ENCODE measurements at regions not wholly inside any gene's neighbourhood (a gene's known extent, or its start where the extent isn't known, plus 50 kb on each side); places are given as distances from the start of the nearest gene placed in this dataset.
"Not testable (repeated sequence)": the region's sequence is repeated elsewhere in the genome, so short reads cannot be mapped to it uniquely, and the experiment has no call there.

- no peak for DNase-seq
These were observed 460.4 kb upstream of the RORB start for GRCh38 chr9:74036549-74037231.

DNA sequence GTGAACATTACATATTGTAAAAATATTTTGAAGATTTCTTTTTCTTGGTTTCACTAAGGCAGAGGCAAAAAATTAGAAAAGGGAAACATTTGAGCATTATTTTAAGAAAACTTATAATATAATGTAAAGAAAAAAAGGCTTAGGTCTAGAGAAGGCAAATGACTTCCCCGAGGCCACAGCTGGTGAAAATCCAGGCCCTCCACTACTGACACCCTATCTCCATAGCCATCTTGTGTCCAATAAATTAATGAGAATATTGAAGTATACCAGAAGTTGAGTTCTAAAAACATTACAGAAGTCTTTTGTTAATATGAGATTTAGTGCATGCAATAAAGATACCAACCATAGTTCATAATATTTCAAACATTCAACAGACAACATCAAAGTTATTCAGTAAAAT is 459.9 kb upstream of the RORB start:
- no peak for DNase-seq

- no peak for DNase-seq
These were observed 455.5 kb upstream of the RORB start for GRCh38 chr9:74041588-74041987.

- no peak for DNase-seq
These were observed 452.3 kb upstream of the RORB start for GRCh38 chr9:74044844-74045243.

- DNase-seq = no peak
These were observed 441.1 kb upstream of the RORB start for GRCh38 chr9:74056023-74056422.

GRCh38 chr9:74057051-74057450 is 440.1 kb upstream of the RORB start:
- not testable (repeated sequence) for DNase-seq

GRCh38 chr9:74064702-74065101 is 432.4 kb upstream of the RORB start:
- DNase-seq = no peak

- no peak for DNase-seq
These were observed 431.0 kb upstream of the RORB start for GRCh38 chr9:74066128-74066527.

DNA sequence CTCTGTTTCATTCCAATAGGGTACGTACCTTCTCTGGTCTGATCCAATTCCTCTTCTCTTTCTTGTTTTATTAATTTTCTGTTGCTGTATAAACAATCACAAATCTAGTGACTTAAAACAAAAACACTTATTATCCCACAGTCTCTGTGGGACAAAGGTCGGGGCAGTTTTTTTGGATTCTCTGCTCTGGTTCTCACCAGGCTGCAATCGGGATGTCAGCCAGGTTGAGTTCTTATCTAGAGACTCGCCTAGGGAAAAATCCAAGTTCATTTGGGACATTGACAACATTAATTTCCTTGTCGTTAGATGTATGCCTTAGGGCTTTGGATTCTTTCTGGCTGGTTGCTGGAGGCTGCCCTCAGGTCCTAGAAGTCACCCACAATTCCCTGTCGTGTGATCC is 430.5 kb upstream of the RORB start:
- DNase-seq = no peak

- DNase-seq = no peak
These were observed 425.6 kb upstream of the RORB start for GRCh38 chr9:74071502-74071901.

DNA sequence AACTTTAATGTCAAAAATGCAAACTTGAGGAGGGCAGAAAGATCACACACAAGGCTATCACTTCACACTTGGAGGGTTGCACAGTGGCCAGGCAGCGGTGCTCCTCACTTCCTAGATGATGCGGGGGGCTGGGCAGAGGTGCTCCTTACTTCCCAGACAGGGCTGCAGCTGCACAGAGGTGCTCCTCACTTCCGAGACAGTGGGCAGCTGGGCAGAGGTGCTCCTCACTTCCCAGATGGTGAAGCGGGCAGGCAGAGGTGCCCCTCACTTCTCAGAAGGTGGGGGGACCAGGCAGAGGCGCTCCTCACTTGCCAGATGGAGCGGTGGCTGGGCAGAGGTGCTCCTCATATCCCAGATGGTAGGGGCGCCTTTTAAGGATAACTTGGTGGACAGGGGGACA is 423.2 kb upstream of the RORB start:
- DNase-seq = no peak

DNA sequence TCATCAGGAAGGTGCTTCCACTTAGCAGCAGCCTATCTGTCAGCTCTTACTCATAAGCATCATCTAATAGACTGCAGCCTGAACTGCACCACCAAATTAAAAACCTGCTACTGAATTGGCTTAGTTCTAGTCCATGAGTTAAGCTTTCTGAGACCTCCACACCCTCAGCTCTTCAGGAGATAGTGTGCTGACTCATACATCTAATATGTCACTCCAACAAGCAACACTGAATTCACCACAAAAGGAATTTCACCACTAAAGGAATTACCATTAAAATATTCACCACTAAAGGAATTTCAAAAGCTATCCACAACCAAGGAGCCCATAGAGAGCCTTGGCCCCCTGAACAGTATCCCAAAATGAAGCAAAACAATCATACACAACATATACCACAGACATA is 418.5 kb upstream of the RORB start:
- no peak for DNase-seq

DNA sequence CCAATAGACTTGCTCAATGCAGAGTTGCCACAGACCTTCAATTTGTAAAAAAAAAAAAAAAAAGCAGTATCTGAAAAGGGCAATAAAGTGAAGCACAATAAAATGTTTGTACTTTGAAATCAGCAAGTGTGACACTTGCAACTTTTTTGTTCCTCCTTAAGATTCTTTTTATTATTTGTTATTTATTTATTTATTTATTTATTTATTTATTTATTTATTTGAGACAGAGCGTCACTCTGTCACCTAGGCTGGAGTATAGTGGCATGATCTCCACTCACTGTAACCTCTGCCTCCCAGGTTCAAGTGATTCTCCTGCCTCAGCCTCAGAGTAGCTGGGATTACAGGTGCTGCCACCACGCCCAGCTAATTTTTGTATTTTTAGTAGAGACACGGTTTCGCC is 416.5 kb upstream of the RORB start:
- not testable (repeated sequence) for DNase-seq

- DNase-seq = no peak
These were observed 413.3 kb upstream of the RORB start for GRCh38 chr9:74083681-74084433.

- not testable (repeated sequence) for DNase-seq
These were observed 411.6 kb upstream of the RORB start for GRCh38 chr9:74085384-74086037.

DNA sequence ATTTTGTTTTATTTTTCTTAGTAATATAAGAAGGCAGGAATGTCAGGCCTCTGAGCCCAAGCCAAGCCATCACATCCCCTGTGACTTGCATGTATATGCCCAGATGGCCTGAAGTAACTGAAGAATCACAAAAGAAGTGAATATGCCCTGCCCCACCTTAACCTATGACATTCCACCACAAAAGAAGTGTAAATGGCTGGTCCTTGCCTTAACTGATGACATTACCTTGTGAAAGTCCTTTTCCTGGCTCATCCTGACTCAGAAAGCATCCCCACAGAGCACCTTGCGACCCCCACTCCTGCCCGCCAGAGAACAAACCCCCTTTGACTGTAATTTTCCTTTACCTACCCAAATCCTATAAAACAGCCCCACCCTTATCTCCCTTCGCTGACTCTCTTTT is 406.2 kb upstream of the RORB start:
- DNase-seq = not testable (repeated sequence)

DNA sequence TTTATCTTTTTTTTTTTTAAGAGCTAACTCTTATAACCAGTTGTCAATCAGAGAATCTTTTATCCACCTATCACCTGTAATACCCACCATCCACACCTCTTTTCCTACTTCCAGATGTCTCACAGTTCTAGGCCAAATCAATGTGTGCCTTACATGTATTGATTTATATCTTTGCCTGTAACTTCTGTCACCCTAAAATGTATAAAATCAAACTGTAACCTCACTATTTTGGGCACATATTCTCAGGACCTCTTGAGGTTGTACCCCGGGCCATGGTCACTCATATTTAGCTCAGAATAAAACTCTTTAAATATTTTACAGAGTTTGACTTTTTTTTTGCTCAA is 404.7 kb upstream of the RORB start:
- DNase-seq = no peak

GRCh38 chr9:74094037-74094436 is 403.1 kb upstream of the RORB start:
- DNase-seq = not testable (repeated sequence)

GRCh38 chr9:74094766-74095165 is 402.4 kb upstream of the RORB start:
- DNase-seq = no peak

GRCh38 chr9:74095925-74096324 is 401.2 kb upstream of the RORB start:
- no peak for DNase-seq

DNA sequence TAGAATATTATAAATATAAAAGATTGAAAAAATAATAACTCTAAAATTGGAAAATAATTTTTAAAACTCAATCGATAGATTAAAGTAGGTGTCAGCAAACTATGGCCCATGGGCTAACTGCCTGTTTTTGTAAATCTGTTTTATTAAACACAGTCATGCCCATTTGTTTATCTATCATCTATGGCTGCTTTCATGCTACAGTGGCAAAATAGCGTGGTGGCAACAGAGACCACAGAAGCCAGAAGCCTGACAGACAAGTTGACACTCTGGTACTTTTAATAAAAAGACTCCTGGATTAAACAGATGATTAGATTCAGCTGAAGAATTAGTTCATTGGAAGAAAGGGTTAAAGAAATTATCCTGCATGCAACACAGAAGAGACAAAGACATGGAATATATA is 400.7 kb upstream of the RORB start:
- no peak for DNase-seq

- no peak for DNase-seq
These were observed 397.1 kb upstream of the RORB start for GRCh38 chr9:74100042-74100441.

DNA sequence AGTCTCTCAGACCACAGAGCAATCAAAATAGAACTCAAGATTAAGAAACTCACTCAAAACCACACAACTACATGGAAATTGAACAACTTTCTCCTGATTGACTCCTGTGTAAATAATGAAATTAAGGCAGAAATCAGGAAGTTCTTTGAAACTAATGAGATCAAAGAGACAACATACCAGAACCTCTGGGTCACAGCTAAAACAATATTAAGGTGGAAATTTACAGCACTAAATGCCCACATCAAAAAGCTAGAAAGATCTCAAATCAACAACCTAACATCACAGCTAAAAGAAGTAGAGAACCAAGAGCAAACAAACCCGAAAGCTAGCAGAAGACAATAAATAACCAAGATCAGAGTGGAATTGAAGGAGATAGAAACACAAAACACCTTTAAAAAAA is 395.0 kb upstream of the RORB start:
- not testable (repeated sequence) for DNase-seq

- DNase-seq = no peak
These were observed 394.4 kb upstream of the RORB start for GRCh38 chr9:74102702-74103101.
